DMS 273 (cell line): ENCODE measurements at regions not wholly inside any gene's neighbourhood (a gene's known extent, or its start where the extent isn't known, plus 50 kb on each side); places are given as distances from the start of the nearest gene placed in this dataset.
A peak's percentile ranks its signal among the peaks of the same experiment; 100 is the strongest.
"Not testable (repeated sequence)": the region's sequence is repeated elsewhere in the genome, so short reads cannot be mapped to it uniquely, and the experiment has no call there.

Experiments used
- DNase-seq: peaks from one replicate; lab custom pipeline; 2025; ENCODE audit not compliant: unreplicated experiment; lab: John Stamatoyannopoulos, UW

DNA sequence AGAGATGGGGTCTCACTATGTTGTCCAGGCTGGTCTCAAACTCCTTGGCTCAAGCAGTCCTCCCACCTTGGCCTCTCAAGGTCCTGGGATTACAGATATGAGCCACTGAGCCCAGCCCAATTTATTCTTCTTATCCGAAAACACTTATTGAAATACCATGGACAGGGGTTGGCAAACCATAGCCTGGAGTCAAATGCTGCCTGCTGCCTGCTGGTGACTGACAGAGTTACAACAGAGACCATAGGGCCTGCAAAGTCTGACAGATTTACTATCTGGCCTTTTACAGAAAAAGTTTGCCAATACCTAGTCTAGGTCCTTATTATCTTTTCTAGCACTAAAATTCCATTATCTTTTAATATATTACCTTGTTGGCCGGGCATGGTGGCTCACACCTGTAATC lies 87.1 kb upstream of the ZNF281 start:
- no peak for DNase-seq

- DNase-seq: no peak
These were observed 86.1 kb upstream of the ZNF281 start for GRCh38 chr1:200495901-200496300.

GRCh38 chr1:200493344-200493743 lies 83.5 kb upstream of the ZNF281 start:
- no peak for DNase-seq

DNA sequence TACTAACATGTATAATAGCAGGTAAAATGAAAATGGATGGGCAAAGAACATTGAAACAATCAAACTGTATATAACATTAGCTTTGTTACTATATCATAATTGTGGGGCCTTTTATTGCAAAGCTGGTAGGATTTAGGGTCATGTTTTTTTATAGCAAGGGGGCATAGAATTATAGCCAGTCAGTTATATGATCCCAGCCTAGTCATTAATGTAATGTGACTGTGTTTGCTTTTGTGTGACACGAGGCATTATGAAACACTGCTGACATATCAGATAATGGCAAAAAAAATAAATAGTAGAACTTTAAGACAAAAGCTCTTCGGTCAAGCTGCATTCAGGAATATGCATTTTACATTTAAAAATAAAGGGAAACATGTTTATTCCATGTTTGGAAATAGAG lies 81.3 kb upstream of the ZNF281 start:
- DNase-seq: no peak

DNA sequence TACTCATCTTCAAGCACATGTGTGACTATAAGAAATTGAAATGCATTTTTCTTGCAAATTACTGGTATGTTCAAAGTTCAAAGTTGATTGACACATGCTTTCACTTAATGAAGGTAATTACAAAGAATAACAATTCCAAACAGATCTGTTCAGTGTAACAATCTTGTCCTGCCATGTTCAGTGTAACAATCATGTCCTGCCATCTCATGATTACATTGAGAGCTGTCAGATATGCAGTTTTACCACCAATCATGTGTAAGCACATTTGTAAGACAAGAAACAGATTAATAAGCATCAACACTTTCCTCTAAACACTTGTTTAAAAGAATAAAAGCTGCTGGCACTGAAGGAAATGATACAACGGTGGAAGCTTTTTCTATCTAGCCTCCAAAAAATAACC lies 80.3 kb upstream of the ZNF281 start:
- DNase-seq: no peak

DNA sequence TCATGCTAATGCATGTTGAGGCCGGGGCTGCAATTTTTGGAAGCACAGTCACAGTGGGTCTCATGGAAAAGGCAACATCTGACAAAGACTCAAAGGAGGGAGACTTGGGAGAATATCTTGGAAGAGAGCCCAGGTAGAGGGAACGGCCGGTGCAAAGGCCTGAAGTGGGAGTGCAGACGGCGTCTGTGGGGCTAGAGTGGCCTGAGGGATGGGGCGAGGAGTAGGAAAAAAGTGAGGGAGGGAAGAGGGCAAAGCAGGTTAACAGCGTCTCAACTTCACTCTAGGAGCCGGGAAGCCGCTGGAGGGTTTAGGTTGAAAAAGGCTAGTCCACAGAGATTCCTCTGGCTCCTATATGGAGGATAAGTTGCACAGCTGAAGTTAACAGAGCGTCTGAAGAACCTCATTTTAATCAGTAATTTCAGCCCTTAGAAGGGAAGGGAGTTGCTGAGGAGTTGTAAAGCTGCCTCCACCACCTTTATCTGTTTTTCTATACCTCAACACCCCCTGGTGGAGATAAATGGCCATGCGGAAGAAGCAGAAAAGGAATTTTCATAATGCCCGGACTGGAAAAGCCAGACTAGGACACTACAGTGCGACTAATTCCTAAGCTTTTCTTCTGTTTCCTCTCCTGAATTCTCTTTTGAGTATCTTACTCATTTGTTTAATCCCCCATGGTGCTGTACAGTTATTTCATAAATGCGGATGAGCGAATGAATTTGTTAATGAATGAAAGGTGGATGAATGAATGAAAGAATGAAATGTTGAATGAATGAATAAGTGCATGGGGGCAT lies 78.7 kb upstream of the ZNF281 start:
- DNase-seq: peak; percentile 86

DNA sequence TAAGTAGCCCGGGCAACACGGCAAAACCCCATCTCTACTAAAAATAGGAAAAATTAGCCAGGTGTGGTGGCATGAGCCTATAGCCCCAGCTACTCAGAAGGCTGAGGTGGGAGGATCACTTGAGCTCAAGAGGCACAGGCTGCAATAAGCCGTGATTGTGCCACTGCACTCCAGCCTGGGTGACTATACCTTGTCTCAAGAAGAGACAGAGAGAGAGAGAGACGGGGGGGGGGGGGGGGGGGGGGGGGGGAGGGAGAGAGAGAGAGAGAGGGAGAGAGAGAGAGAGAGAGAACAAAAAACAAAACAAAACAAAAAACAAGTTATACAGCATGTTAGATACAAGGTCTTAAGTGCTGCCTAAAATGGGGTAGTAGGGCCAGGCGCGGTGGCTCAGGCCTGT lies 77.8 kb upstream of the ZNF281 start:
- DNase-seq: no peak

- DNase-seq: no peak
These were observed 76.8 kb upstream of the ZNF281 start for GRCh38 chr1:200486634-200487033.

- DNase-seq: not testable (repeated sequence)
These were observed 74.7 kb upstream of the ZNF281 start for GRCh38 chr1:200484438-200484946.

- DNase-seq: no peak
These were observed 73.8 kb upstream of the ZNF281 start for GRCh38 chr1:200483491-200484143.

DNA sequence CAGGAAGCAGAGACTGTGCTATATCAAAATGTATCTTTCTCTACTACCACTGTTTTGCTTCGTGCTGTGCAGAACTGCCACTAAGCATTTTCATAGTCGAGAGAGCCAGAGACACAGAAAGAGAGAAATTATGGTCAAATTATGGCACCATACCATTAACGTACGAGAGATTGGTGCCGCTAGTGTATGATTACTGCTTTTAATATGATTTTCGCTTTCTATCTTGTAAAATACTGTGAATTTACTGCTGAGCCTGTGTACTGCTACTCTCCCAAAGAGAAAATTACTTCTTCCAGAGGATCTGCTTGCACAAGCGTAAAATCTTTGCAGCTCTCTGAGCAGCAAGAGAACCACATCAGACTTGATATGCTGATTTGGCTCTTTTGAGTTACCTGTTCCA lies 71.1 kb upstream of the ZNF281 start:
- DNase-seq: no peak

DNA sequence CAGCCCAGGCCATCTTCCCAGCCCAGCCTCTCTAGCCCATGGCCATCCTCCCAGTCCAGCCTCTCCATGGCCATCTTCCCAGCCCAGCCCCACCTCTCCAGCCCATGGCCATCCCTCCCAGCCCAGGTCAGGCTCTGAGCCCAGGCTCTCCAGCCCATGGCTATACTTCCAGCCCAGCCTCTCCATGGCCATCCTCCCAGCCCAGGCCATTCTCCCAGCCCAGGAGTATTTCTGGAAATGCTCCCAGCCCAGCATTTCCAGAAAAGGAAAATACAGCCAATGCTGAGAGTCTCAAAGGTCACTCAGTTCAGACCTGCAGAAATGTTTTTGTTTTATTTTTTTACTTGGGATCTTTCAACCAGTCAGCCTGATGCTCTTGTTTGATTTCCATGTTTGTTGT lies 70.0 kb upstream of the ZNF281 start:
- no peak for DNase-seq

GRCh38 chr1:200478945-200479558 lies 69.2 kb upstream of the ZNF281 start:
- no peak for DNase-seq

- no peak for DNase-seq
These were observed 68.4 kb upstream of the ZNF281 start for GRCh38 chr1:200478239-200478623.

DNA sequence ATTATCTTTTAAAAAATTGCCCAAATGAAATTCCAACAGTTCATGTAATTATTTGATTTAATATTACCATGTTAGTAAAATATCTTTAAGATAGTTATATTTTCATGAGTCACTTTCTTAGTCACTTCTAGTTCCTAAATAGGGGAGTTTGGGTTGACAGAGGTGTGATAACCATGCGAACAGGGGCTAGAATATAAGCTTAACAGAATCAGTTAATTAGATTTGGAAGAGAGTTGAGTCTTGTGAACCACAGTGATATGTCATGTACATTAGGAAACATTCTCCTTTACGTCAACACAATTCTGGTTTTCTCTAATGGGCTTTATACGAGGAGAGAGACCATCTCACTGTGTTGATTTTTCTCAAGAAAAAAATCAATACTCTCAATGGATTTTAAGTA lies 64.8 kb upstream of the ZNF281 start:
- DNase-seq: no peak

- DNase-seq: peak; percentile 35
These were observed 64.0 kb upstream of the ZNF281 start for GRCh38 chr1:200473698-200474371.

GRCh38 chr1:200471739-200472138 lies 61.9 kb upstream of the ZNF281 start:
- no peak for DNase-seq

DNA sequence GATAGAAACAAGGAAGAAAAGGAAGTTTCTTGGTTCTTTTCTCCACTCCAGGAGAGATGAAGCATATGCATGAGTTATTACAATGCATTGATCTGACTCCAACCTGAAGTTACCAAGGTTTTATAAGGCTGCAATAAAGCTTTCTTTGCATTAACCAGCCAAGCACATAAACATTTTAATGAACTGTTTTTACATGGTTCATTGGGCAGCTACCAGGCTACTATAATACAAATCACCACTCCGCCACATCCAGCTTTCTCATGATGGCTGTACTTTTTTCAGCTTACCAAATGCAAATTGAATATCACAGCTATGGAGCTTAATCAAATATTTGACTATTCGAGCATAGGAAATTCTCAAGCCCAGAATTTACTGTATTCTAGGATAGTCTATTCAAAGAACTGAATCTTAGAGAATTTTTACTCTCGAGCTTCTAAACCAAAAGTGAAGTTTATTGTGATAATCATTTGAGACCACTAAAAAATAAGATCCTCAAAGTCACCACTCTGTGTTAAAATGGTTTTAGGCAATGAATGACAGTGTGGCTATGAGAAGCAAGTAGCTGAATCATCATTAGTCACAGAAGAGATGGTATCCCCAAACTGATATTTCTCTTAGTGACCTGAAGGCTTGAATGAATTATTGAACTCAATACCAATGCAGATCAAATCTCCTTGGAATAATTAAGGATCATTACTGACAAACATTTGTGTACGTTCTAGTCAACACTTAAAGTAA lies 58.6 kb upstream of the ZNF281 start:
- no peak for DNase-seq

DNA sequence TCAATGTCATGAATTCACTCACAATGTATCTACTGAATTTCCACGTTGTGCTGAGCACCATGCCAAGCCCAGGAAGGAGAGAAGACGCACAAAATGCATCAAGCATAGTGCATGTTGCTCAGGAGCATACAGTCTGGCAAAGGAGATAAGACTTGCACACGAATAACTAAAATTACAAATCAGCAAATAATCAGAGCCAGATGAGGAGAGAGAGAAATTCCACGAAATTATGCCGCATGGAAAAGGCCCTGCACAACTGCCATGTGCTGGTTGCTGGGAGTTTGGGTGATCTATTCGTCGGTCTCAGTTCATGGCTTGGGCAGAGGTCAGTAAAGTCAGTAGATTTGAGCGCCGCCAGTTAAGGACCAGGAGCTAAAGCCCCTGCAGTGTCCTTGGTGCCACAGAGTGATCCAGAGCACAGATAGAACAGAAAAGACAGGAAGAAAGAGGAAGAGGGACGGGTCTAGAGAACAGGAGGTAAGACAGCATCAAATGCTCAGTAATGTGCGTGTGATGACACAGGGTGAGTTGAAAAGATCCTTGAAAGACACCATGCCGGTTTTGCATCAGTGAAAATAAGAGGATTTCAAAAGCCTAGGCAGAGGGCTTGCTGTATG lies 55.1 kb upstream of the ZNF281 start:
- no peak for DNase-seq
